ENCODE measurements at regions not wholly inside any gene's neighbourhood (a gene's known extent, or its start where the extent isn't known, plus 50 kb on each side); places are given as distances from the start of the nearest gene placed in this dataset.

DNA sequence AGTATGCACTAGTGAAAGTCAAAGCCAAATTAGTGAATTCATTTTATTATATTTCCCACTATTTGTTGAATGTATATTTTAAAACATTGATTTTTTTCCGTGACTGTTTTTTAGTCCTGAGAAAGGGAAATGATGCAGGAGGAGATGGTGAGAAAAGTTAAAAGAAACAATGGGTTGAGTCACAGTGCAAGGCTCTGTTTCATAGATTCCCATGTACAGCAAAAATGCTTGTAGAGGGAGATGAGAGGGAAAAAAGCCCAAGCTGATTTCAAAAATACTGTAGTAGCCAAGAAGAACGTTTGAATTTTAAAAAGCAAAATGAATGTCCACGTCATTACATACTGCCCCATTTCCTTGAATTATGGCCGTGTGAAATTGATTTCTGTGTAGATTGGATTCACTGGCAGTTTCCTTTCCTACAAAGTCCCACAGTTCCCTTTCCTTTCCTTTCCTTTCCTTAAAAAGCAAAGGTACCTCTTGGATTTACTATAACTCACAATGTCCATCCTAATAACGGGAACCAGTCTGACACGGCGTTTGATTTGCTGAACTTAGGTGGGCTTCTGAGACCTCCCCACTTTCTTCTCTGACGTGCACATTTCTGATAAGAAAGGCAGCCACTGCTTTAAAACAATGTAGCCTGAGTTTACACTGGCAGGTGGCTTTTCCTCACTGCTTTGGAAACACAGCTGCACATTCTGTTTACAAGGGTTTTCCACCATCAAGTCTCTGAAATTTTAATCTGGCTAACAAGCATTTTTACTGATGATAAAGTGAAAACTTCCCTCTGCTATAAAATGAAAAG is 63.7 kb downstream of the SPCS3 start:
- DNase-seq (ENCODE audit: low spot score): no peak

DNA sequence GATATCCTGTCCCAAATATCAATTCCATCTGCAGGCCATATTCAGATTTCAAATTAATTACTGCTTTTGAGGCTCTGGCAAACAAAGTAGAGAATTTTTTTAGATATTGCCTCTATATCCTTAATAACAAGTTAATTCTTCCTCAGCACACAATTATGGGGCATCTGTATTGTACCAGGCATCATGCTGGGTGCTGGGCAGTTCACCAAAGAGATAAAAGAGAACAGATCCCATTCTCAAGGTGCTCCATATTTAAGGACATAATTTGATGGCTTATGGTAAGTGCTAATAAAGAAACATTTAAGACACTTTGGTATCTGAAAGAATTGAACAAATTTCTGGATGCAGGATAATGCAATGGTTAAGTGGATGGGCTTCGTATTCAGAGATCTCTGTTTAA is 65.8 kb downstream of the SPCS3 start:
- no peak for DNase-seq (ENCODE audit: low spot score)

DNA sequence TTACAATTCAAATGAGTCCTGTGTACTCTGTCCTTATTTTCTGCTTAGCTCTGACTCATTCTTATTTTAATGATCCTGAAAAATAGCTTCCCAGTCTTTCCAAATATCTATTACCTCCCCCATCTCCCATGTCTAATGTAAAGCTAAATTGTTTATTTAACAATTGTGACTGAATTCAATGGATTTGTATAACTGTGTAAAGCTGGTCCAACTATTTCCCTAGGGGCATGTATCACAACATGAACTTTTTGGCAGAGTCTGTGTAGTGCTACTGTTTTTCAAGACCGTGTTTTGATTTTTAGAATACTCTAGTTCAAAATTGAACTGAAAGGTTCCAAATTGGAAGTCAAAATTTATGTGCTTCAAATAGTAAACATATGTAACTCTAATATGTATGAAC is 67.8 kb downstream of the SPCS3 start:
- no peak for DNase-seq (ENCODE audit: low spot score)

DNA sequence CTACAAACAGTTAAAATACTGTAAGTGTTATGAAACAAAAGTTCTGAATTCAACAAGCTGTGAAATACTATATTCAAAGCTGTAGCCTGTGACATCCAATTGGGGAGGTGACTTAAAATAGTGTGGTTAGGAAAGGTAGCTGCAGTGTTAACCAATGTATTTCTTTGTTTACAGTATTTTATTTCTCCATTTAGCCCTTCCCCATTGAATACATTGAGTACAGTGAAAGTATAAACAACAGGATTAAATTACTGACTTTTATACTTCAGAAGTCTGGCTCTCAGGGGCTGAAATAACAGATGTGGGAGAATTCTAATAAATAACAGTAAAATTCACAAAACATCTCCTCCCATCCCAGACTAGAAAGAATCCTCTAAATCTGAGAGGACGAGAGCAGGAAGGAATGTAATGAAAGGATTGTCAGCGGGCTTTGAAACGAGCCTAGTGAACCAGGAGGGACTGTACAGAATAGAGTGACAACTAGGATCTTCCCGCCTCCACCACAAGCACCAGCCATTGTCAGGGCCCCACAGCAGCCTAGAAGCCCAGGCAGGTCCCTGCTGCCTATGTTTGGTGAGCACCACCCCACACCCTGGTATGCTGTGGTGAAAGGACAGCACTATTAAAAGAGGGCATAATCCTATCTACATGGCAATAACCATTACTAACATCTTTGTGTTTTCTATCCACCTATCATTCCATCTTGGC is 73.7 kb downstream of the SPCS3 start:
- no peak for DNase-seq (ENCODE audit: low spot score)

DNA sequence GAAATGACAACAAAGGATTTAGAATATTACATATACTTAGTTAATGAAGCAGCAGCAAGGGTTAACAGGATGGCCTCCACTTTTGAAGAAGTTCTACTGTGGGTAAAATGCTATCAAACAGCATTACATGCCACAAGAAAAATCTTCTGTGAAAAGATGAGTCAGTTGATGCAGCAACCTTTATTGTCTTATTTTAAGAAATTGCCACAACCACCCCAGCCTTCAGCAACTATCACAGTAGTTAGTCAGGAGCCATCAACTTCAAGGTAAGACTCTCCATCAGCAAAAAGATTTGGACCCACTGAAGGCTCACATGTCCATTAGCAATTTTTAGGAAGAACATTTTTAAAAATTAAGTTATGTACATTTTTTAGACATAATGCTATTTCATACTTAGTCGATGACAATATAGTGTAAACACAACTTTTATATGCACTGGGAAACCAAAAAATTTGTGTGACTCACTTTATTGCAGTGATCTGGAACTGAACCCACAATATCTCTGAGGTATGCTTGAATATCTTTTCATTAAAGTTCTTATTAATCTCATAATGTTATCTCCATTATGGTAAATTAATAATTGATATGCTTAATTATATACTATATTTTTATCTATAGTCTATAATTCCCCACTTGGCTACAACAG is 81.2 kb downstream of the SPCS3 start:
- peak; percentile 75 for DNase-seq (ENCODE audit: low spot score)

DNA sequence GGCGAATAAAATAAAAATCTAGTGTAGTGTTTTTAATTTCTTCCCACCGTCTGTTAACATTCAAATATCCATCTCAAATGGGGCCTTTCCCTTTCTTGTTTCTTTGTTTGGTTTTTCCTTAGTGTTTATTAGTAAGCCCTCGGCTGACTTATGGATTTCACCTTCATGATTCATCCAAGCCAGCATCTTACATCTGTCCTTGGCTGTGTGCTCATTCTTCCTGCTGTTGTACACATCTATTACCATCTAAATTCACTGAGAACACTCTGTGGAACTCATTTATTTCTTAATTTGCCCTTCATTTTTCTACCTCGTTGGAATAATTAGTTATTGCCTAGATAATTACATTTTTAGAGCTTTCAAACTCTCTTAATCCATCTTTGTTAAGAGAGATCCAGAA is 84.9 kb downstream of the SPCS3 start:
- DNase-seq (ENCODE audit: low spot score): peak; percentile 42

DNA sequence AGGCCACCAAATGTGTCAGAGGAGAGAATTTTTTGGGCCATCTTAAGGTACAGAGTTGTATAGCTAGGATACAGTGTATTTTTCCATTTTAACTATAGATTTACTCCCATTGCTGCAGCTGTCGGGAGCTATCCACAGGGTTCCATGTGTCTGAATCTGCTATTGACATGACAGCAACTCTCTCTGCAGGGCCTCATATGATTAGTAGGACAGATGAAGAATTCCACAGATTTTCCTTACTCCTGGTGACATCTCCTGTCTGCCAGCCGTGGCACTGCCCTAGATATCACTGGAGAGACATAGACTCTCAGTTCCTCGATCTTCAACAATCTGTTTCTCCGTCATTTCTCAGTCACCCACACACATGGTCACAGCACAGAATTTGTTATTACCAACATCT is 86.5 kb downstream of the SPCS3 start:
- DNase-seq (ENCODE audit: low spot score): no peak

DNA sequence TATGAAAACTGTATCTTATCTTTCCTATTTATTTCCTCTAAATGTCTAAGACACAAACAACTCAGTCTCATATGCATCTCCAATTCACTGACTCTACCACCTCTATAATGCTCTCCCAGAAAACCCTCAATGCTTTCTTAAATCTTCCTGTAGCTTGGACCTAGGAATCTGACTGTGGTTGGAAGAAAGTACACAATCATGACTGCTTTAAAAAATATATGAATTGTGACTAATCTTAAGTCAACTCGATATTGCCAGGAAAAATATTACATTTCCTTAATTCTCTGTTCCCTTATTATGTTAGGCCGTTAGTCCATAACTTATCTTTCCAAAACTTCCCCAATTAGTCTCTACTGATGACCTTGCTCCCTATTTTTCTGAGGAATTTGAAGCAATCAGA is 87.0 kb downstream of the SPCS3 start:
- DNase-seq (ENCODE audit: low spot score): no peak

DNA sequence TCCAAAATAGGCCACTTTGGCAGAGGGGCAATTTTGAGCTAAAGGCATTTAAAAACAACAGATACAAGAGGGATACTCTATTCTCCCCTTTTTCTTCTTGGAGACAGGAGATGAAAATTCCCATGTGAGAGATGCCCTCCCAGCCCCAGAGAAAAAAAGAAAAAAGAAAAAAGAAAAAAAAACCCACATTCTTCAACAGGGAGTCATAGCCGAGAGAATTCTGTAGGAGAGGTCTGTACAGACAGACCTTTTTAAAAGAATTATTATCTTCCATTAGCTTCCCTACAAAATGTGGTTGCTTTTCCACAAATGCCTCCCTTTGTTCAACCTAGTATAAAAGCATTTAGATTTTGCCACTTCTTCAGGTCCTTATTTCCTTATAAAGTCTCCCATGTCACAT is 89.9 kb downstream of the SPCS3 start:
- DNase-seq (ENCODE audit: low spot score): no peak

DNA sequence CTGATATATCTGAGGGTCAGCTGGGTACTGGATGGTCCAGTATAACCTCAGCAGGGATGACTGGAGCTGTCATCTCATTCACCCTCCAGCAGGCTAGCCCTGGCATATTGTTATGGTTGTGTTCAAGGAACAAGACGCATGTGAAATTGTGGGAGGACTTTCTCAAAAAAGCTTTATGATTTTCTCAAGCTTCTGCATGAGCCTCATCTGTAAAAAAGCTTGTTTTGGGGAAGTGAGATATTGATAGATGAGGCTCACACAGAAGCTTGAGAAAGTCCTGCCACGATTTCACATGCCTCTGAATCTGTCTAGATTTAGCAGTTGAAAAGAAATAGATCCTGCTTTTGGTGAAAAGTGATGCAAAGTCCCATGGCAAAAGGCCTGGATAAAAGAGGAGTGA is 93.4 kb downstream of the SPCS3 start:
- DNase-seq (ENCODE audit: low spot score): no peak

DNA sequence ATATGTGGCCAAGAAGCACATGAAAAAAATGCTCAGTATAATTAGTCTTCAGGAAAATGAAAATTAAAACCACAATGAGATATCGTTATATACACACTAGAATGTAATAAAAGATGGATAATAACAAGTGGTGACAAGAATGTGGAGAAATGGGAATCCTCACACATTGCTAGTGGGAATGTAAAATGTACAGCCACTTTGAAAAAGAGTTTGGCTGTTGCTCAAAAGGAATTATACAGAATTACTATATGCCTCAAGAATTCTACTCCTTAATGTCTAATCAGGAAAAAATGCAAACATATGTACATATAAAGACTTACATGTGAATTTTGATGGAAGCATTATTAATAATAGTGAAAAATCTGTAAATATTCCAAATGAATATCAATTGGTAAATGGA is 102.2 kb downstream of the SPCS3 start:
- no peak for DNase-seq (ENCODE audit: low spot score)

DNA sequence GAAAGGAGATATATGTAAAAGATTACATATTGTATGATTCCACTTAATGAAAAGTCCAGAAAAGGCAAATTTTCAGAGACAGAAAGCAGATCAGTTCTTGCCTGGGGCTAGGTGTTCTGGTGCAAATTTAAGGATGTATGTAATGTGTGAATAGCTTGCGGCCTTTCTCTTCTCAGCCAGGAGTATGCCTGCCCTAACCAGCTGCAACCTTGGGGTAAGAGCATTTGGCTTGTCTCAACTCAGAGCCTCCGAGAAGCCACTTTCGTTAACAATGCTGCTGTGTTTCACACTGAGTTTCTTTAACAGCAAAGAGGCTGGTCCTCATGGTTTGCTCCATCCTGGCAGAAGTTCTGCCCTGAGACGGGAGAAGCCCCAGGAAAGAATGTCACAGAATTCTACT is 102.7 kb downstream of the SPCS3 start:
- DNase-seq (ENCODE audit: low spot score): no peak

DNA sequence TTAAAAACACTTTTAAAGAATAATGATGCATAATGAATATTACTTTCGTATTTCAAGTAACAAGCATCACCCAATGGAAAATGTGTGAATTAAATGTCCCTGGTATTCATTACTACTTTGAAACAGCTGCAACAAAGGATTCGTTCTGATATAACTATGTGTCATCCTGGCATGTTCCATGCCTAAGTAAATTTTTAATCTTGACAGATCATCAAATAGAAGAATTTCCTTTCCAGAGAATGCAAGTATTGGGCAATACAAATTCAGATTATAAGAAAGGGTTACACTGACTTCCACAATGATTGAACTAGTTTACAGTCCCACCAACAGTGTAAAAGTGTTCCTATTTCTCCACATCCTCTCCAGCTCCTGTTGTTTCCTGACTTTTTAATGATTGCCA is 105.3 kb downstream of the SPCS3 start:
- DNase-seq (ENCODE audit: low spot score): peak; percentile 81

DNA sequence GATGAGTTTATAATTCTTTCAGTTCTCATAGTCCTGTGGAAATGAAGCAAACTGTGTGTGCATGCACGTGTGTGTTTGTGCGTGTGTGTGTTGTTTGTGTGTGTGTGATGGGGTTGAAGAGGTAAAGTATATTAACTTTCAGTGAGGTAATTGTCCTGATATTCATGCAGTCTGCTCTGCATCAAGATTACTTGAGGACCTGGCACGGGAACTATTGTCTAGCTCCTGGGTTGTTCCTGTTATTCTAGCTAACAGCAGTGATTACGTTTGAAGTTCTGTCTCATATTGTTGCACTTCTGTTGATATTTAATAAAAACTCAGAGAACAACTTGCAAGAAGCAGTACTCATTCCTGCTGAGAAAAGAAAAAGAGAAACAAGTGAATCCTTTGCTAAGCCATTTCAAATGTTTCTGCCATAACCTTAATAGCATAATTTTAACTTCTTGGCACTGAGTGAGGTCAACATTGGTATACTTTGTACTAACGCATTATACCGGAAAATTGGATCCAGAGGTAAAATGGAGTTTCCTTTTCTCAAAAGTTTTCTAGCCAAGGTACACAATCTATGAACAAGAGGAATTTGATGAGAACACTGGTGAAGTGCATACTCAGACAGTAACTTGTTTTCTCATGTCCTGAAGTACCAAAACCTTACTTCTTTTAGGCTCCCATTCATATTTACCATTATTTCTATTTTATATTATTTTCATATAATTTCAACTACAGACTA is 113.2 kb downstream of the SPCS3 start:
- DNase-seq (ENCODE audit: low spot score): no peak

DNA sequence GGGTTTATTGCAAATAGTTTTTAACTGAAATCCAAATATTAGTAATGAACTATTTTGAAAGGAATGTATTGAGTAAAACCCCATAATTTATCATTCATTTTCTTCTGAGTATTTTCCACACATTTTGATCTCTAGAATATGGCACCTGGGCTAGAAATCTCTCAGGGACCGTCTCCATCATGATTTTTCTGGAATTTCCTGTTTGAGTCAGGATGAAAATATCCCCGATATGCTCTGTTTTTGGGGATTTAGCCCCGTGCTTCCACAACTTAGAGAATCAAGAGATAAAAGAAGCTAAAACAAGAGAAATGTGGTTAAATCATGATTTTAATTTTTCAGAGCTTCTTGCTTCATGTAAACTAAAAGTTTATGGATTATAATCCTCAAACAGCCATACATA is 114.2 kb downstream of the SPCS3 start:
- DNase-seq (ENCODE audit: low spot score): no peak

DNA sequence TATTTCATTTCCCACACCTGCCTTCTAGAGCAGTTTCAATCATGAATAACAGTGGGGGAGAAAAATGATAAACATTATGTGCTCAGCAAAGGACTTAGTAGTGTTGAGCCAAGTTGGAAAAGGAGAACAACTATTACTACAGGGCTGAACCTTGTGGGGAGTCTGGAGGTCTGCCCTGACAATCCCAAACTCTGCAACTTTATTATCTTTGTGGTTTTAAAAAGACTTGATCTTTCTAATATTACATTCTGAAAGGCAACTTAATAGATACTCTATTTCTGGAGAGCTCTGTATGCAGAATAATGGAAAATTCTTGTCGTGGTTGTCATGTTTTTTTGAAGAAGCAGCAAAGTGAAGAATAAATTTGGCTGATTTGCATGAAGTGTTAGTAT is 116.1 kb downstream of the SPCS3 start:
- DNase-seq (ENCODE audit: low spot score): no peak

DNA sequence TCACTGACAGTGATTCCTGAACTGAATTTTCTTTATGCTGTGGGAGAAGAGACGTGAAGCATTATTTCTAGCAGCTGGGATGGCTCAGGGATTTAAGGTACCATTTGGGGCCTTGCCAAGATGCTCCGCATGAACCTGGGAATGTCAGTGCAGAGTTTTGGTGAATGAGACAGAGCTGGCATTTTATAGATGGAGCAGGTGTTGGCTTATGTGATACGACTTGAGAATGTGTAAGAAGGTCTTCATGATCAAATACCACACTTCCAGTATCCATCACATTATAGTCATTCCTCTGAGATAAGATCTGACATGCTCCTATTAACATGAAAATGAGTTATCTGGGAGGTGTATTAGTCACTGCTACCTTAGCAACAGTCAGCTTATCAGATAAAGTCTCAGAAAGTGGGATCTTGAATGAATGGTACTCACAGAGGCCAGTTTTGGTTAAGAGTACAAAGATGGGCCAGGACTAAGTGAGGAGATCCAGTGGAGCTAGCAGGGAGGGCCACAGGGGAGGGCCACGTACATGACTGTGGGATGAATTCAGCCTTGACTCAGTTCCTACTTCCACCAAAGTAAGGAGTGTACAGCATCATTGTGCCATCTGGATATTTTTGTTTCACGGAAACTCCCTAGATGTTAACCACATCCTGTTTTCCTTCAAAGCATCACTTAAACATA is 116.7 kb downstream of the SPCS3 start:
- peak; percentile 61 for DNase-seq (ENCODE audit: low spot score)

DNA sequence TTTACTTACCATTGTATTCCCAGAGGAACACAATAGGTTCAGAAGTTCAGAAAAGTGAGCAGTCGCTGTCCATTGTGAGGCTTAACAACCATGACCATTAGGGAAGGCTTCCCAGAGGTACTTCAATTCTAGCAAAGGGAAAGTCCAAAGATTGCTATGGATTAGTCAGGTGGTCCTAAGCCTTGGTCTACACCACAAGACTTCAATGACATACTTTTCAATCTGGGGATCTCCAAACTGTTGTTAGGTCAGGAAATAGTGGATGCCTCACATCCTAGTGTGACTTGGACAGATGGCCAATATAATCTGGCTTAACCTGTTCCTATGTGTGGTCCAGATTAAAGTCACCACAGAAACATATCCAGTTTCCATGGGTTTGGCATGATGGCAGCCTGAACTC is 118.0 kb downstream of the SPCS3 start:
- DNase-seq (ENCODE audit: low spot score): no peak

DNA sequence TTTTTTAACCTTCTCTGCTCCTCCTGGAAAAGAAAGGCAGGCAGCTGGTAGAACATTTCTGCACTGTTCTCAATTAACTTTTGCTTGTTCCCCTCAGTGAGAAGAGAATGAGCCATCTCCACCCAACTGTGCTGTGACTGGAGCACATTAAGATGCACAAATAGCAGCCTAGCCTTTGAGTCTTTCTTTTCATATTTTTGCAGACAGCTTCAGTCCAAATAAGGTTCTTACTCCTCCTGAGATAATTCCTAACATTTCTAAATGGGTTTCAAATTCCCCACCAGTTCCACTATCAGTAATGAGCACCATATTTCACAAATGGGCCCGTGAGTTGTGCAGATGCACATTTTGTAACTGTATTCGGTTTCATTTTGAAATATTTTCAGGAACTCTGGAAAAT is 118.6 kb downstream of the SPCS3 start:
- no peak for DNase-seq (ENCODE audit: low spot score)

DNA sequence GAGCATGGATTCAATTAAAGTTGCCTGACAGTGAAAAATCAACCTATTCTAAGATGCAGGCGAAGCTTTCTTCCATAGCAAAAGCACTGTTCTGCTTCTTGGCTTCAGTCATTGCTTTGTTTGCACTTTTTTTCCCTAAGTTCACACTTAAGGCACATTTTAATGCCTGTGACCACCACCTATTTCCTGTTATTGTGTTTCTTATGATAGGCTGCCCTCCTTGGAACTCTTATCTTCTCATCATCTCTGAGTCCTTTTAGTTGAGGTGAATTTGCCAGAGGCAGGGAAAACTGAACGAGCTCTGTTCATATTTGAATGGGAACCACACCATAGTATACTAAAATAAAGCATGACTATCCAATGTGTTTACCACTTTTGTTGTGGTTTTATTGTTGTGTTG is 119.8 kb downstream of the SPCS3 start:
- DNase-seq (ENCODE audit: low spot score): no peak

DNA sequence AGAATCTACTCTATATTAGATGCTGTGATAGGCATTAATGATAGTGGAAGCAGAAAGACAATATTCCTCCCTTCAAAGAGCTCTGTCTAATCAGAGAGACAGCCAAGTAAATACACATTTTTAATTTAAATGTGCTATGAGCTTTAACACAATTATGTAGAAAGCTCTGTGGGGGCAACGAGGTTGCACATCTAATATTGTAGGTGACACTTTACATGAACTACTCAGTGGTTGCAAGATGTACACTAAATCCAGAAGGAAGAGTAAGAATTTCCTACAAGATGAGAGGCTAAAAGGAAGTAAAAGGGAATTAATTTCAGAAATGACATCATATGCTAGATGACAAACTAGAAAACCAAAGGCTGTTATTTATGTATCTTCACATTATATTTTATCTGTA is 120.9 kb downstream of the SPCS3 start:
- peak; percentile 3 for DNase-seq (ENCODE audit: low spot score)

DNA sequence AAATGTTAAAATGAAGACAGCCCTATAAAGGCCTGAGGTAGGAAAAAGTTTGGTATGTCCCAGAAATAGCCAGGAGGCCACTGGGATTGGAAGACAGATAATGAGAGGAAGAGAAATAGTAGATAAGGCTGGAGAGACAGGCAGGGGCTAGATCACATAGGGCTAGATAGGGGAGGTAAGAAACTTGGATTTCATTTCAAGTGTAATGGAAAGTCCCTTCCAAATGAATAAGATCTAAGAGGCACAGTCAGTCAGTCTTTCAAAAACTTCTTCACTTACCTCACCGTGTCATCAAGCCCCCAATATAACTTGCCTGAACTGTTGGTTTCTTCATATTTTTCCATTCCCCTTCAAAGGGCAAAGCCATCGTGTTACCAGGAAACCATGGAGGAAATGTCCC is 121.8 kb downstream of the SPCS3 start:
- no peak for DNase-seq (ENCODE audit: low spot score)

Measured in kidney tubule cell (primary cell).